Pulmonary artery endothelial cell (primary cell): ENCODE measurements at regions not wholly inside any gene's neighbourhood (a gene's known extent, or its start where the extent isn't known, plus 50 kb on each side); places are given as distances from the start of the nearest gene placed in this dataset.
A peak's percentile ranks its signal among the peaks of the same experiment; 100 is the strongest.

Experiments
- DNase-seq: peaks from one replicate; pipeline ENCODE4 v3.0.0-alpha.2; 2011; ENCODE audit warnings: low read depth, low spot score

DNA sequence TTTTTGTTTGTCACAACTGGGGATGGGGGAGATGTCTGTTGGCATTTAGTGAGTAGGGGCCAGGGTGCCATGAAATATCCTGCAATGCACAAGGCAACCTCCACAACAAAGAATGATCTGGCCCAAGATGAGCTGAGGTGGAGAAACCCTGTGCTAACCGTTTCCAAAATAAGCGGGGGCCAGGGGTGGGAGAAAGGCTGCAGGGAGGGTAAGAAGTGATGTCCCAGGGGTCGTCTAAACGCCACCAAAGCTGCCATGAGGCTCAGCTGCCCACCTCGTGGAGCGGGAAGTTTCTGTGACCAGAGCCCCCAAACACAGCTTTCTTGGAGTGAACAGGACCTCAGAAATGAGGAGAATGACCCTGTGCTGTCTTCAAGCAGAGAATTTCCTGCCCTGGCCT lies 76.5 kb upstream of the CDH5 start:
- no peak for DNase-seq

DNA sequence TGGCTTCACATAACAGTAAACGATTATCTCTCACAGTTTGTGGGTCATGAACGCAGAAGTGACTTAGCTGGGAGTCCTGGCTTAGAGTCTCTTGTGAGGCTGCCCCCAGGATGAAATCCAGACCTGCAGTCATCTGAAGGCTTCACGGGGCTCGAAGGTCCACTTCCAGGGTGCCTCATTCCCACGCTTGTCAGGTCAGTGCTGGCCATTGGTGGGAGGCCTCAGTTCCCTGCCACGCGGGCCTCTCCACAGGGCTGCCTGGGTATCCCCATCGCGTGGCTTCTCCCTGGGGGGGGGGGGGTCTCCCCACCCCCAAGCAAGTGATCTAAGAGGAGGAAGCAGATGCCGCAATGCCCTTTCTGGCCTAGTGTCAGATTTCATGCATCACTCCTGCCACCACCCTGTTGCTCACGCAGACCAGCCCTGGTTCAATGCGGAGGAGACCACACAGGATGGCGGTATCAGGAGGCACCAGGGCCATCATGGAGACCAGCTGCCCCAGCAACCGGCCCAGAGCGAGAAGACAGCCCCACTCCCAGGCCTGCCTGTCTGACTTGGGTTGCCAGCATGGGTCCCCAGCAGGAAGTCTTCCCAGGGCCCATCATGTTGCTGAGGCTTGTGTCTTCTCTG lies 77.3 kb upstream of the CDH5 start:
- no peak for DNase-seq

GRCh38 chr16:66287926-66288325 lies 78.6 kb upstream of the CDH5 start:
- DNase-seq: no peak

DNA sequence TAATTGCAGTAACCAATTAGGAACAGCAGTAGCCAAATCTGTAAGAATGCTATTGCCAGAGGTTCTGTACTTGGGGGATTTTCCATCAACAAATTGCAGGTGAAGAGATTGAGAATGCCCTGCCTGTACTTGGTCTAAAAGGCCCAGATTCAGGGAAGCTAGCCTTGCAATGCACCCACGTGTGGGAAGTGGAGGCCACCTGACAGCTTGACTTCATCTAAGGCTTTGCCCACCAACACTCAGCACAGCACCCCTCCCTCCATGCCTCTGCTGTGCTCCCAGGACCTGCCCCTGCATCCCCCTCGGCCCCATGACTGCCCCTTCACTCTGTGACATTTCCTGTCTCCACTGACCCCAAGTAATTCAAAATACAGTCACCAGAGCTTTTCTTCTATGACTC lies 79.1 kb upstream of the CDH5 start:
- no peak for DNase-seq

GRCh38 chr16:66286527-66286926 lies 80.0 kb upstream of the CDH5 start:
- DNase-seq: no peak

DNA sequence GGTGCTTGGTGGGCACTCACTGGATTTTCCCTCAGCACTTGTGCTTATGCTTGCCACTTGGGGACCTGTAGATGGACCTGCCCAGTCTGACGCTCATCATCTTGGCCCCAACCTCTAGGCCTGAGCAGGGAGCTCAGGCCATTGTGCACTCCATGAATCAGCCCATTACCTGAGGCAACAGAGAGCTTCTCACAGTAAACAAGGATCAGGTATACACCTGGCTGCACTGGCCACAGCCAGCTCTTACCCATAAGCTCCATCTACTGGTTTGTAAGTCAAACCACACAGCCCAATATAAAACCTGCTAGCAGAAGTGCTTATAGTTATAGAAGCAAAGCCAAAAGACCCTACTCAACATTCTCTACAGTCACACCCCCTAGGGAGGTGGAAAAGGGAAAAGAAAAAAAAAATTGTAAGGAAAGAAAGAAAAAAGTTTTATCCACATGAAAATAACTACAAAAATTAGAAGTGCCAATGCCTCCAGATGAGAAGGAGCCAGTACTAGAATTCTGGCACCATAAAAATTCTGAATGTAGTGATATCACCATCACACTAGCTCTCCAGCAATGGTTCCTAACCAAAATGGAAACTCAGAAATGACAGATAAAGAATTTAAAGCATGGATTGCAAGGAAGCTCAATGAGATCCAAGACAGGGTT lies 87.8 kb upstream of the CDH5 start:
- DNase-seq: no peak

DNA sequence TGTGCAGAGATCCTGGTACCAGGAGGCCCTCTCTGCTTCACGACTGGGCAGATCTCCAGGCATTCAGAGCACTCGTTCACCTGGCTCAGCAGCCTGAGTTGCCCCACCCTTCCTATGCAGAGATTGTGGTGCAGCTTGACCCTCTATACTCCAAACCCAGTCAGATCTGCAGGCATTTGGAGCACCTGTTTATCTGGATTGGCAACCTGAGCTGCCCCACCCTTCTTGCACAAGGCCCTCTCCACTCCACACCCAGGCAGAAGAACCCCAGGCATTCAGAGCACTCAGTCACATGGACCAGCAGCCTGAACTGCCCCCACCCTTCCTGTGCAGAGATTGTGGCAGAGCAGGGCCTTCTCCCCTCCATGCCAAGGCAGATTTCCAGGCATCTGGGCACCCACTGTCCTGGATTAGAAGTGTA lies 88.4 kb upstream of the CDH5 start:
- DNase-seq: no peak

GRCh38 chr16:66277311-66278070 lies 89.0 kb upstream of the CDH5 start:
- no peak for DNase-seq

DNA sequence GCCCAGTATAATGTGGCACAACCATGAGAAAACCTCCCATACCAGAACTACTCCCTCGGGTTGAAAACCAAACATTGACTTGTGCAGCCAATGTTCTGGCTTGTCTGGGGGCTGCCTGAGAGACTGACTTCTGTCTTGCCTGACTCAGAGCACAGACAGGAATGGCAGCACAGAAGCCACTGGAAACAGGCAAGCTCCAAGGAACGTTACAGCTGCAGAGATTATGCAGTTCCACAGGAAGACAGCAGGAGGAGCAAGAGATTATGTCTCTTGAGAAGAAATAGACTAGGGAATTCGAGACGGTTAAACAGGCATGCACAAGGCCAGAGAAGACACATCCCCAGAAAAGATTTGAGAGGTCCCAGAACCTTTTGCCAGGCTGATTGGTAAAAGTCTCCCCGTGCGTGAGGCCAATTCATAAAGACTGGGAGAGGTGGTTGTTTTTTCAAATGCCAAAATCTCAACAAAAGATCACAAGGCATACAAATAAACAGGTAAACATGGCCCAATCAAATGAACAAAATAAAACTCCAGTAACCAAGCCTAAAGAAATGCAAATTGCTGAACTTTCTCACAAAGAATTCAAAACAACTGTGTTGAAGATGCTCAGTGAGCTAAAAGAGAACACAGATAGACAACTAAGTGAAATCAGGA lies 90.6 kb upstream of the CDH5 start:
- peak; percentile 35 for DNase-seq

- no peak for DNase-seq
These were observed 92.0 kb upstream of the CDH5 start for GRCh38 chr16:66274335-66275110.

GRCh38 chr16:66273644-66274334 lies 92.7 kb upstream of the CDH5 start:
- no peak for DNase-seq

DNA sequence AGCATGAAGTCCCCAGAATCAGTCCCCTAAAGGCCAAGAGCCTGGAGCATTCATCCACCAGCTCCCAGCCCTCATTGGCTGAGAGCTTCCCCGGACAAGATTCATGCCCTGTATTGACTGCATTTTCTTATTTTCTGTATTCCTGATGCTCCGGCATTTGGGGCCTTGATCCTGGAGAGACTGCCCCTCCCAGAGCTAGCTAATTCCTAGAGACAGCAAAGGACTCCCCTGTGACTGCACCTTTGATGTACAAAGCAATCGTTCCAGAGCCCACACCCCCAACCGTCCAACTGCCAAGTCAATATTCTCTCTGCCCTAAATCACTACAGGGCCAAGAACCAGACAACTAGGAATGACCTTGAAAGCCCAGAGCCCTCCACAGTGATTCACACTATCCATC lies 93.4 kb upstream of the CDH5 start:
- no peak for DNase-seq

DNA sequence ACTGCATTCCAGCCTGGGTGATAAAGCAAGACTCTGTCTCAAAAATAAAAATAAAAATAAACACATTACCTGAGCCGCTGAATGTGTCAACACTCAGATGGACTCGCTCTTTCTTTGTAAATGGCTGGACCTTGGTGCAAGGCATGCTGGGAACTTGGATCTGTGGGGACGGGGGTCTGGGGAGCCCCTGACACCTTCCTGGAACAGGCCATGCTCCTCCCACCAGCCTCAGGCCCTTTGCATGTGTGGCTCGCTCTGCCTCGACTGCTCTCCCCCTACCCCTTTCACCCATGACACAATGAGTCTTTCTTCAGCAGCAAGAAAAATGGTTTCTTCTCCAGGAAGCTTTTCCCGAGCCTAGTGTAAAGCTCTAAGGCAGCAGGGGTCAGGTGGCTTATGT lies 94.0 kb upstream of the CDH5 start:
- DNase-seq: no peak

DNA sequence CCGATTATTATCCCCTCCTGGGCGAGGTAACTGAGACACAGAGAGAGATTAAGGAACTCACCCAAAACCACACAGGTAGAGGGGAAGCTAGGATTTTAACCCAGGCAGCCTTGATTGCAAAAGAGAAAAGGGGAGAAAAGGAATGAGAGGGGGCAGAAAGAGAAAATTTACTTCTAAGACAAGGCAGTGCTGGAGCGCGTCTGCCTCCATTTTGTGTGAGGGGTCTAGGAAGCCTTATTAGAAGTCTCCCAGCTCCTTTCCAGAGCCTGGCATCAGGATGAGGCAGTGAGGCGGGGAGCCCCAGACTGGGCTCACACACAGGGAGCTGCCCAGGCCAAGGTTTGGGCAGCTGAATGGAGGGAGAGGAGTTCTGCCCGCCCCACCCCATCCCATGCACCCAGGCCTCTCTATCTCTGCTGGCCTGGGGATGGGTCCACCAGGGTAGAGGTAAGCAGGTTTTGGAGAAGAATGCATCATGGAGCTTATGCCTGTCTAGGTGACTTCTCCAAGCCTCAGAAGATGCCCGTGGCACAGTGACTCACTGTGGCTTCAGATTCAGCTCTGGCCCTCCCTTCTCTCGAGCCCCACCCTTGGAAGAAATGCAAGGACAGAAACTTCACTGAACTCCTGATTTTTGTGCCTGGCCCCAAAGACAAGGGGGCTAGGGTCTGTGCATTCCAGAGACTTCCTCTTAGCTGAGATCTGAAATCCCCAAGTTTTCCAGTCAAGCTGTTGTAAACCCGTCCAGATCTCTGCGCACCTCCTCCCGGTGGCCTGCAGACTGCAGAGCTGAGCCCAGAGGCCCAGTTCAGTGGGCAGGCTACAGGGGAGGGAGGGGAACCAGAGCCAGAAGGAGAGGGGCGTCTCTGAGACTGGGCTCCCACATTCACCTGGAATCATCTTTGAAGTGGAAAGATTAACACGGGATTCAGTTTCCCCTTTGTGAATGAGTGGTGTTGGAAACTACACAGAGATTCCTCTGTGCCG lies 95.1 kb upstream of the CDH5 start:
- DNase-seq: no peak

- DNase-seq: no peak
These were observed 96.1 kb upstream of the CDH5 start for GRCh38 chr16:66270333-66270927.

GRCh38 chr16:66269617-66270332 lies 96.7 kb upstream of the CDH5 start:
- DNase-seq: no peak

- no peak for DNase-seq
These were observed 99.0 kb upstream of the CDH5 start for GRCh38 chr16:66267292-66268014.
